Stimulated activated CD8-positive, alpha-beta memory T cell treated with anti-CD3 and anti-CD28 coated beads, Interleukin-15, amount 100 ng/mL, for 4 hours (primary cell): ENCODE measurements at regions not wholly inside any gene's neighbourhood (a gene's known extent, or its start where the extent isn't known, plus 50 kb on each side); places are given as distances from the start of the nearest gene placed in this dataset.
"Not testable (repeated sequence)": the region's sequence is repeated elsewhere in the genome, so short reads cannot be mapped to it uniquely, and the experiment has no call there.

Source experiments
- DNase-seq, 2 donors: peaks; one replicate each; pipeline ENCODE4 v3.0.0-alpha.2; 2020; ENCODE audit warnings: low read depth in 2 of 2

DNA sequence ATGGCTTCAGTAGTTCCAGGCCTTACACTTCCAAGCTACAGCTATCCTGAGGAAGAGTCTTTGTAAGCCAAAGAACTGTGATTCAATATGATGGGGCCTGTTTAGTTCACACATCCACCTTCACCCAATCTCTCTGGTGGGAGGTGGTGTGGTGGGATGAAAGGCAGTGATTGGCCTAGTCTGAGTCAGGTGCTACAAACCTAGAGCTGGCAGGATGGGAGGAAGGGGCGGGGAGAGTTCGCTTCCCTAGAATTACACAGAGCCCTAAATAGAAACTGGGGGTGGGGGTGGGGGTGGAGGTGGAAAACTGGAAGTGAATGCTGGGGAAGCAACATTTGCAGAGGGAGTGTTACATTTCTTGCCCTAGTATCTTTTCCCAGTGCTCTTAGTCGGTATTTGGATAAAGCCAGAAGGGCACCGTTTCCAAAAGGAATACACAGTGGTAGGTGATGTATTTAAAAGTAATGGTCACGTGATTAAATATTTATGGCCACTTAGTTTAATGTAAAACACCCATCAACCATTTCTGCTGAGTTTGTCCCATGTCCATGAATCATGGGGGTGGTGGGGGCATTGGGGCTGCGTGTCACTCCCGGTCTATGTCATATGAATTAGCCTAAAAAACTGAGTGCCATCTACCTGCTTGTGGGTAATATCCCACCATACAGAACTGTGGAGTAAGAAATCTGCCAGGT, 247.6 kb upstream of the PROK2 start:
- no peak for DNase-seq

GRCh38 chr3:72031581-72031980, 246.6 kb upstream of the PROK2 start:
- DNase-seq: no peak

- not testable (repeated sequence) for DNase-seq
Measured at GRCh38 chr3:72030296-72030695, 245.3 kb upstream of the PROK2 start.

DNA sequence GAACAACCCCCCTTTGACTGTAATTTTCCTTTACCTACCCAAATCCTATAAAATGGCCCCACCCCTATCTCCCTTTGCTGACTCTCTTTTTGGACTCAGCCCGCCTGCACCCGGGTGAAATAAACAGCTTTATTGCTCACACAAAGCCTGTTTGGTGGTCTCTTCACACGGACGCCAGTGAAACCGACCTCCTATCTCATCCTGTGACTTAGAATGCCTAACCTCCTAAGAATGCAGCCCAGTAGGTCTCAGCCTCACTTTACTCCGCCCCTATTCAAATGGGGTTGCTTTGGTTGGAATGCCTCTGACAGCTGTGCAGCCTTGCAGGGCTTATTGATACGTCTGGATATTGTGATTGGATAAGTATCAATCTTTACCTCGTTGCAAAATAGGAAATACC, 243.8 kb upstream of the PROK2 start:
- not testable (repeated sequence) for DNase-seq

DNA sequence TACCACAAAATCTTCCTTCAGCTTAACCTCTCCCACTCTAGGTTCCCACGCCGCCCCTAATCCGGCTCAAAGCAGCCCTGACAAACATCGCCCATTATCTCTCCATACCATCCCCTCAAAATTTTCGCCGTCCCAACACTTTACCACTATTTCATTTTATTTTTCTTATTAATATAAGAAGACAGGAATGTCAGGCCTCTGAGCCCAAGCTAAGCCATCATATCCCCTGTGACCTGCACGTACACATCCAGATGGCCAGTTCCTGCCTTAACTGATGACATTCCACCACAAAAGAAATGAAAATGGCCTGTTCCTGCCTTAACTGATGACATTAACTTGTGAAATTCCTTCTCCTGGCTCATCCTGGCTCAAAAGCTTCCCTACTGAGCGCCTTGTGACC, 243.4 kb upstream of the PROK2 start:
- DNase-seq: not testable (repeated sequence)

- DNase-seq: not testable (repeated sequence)
Measured at GRCh38 chr3:72027728-72028127, 242.8 kb upstream of the PROK2 start.

DNA sequence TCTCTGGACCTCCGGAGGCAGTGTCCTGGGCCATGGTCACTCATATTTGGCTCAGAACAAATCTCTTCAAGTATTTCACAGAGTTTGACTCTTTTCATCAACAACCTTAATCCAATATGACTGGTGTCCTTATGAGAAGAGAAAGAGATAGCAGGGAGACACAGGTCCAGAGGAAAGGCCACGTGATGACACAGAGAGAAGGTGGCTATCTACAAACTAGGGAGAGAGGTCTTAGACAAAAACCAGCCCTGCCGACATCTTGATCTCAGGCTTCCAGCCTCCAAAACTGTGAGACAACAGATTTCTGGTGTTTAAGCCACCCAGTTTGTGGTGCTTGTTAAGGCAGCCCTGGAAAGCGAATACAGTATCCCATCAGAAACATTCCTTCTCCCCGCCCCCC, 237.1 kb upstream of the PROK2 start:
- DNase-seq: no peak

DNA sequence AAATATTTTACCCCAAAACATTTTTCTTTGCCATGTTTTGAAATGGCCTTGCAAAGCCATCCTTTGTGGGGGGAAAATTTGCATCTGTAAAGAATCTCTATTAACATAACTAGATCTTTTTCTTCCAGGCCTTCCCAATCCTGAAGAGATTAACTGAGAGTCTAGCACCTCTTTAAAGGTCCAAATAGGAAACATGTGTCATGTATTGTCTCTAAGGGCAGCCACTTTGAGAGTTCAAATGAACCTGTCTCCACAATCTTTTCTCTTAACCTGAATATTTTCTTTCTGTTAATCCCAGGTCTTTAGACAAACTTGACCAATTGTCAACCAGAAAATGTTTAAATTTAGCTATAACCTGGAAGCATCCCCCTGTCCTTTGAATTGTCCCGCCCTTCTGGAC, 236.6 kb upstream of the PROK2 start:
- DNase-seq: no peak

DNA sequence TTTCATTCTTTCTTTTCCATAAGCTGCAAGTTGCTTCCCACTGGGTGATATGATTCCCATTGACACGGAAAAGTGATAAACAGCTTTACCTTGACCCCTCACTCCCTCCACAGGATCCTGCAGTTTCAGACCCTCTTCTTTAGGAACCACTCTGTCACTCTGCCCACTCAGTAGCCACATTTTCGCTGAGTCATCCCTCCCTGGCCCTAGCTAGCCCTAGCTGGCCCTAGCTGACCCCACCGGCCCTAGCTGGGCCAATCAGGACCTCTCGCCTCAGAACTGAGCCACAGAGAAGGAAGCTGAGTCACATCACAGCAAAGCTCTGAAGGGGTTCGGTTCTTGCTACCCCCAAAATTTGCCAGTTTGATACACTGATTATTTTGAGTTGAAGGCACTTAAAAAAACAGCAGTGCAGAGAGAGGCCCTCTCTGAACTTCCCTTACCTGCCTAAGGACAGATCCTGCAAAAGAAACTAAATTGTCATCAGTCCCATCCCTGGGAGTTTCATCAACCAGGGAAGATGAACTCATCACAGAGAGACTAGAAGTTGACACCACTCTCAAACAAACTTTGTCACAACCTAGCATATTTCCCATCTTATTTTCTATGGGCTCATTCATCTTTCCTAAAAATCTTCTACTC, 233.5 kb upstream of the PROK2 start:
- no peak for DNase-seq

DNA sequence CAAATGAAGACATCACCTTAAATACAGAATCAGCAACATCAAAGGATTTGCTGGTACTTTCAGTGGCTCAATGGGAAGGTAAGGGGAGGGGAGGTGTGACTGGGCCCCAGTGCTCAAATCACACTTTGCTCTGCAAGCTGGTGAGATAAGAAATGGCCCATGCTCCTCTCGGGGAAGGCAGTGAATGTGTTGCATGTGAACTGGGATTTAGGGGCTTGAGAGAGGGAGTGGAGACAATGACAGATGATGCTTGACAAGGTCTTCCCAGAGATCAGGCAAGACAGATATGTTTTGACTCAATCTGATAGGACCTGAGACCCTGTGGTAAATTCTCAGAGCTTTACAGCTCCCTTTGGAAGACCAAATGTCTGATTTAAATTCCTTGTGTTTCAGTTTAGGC, 233.0 kb upstream of the PROK2 start:
- DNase-seq: no peak

- DNase-seq: no peak
Measured at GRCh38 chr3:72017311-72017710, 232.4 kb upstream of the PROK2 start.

DNA sequence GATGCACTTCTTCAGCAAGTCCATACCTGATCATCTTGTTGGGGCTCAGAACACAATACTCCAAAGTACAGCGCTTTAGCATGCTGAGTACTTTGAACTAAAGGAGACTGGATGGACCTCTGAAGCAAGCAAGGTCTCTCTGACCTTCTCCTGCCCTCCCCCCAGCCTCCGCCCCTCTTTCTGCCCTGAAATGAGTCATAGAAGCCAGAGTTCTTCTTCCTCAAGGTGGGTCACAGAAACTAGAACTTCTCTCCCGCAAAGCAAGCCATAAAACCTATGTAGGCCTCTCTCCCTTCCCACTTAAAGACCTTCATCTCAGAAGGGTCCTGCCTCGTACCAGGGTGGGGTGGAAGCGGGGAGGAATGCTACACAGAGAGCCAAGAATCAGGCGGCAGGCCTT, 230.5 kb upstream of the PROK2 start:
- no peak for DNase-seq

GRCh38 chr3:72013084-72013483, 228.1 kb upstream of the PROK2 start:
- no peak for DNase-seq

DNA sequence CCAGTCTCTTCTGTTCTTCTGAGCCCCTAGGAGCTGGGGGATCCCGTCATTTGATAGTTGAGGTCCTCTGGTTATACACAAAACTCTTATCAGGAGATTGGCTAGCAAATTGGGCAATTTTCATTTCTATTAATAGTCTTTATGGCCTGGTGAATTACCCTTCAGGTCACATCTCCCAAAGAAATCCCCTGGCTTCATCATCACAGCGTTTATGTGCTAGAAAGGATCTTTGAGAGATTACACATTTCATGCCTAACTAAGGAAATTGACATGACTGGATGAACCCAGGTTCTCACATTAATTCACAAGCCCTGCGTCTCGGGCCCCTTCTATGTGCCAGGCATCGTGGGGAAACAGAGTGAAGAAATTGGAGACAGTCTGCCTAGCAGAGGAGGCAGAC, 227.4 kb upstream of the PROK2 start:
- DNase-seq: no peak

- no peak for DNase-seq
Measured at GRCh38 chr3:72011485-72011884, 226.5 kb upstream of the PROK2 start.

GRCh38 chr3:72009851-72010443, 225.0 kb upstream of the PROK2 start:
- DNase-seq: no peak

DNA sequence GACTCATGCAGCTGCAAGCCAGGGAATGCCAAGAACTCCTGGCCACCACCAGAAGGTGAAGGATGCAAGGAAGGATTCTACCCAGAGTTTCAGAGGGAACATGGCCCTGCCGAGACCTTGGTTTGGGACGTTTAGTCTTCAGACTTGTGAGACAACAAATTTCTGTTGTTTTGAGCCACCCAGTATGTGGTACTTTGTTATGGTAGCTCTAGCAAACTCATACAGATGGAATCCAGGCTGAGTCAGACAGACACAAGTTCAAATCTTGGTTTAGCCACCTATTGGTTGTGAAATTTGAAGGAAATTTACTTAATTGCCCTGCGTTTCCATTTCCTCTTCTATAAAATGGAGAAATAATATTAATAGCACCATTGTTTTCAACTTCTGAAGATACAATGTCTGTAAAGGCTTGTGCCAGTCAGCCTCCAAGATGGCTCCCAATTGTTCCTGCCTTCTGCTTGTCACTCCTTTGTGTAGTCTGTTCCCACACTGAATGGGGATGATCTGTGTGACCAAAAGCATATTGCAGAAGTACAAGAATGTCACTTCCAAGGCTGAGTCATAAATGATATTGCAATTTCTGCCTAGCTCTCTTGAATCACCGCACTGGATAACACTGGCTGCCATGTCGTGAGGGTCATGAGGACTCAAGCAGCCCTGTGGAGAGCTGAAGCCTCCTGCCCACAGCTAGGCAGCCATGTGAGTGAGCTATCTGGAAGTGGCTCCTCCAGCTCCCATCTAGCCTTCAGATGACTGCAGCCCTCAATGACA, 223.5 kb upstream of the PROK2 start:
- no peak for DNase-seq

DNA sequence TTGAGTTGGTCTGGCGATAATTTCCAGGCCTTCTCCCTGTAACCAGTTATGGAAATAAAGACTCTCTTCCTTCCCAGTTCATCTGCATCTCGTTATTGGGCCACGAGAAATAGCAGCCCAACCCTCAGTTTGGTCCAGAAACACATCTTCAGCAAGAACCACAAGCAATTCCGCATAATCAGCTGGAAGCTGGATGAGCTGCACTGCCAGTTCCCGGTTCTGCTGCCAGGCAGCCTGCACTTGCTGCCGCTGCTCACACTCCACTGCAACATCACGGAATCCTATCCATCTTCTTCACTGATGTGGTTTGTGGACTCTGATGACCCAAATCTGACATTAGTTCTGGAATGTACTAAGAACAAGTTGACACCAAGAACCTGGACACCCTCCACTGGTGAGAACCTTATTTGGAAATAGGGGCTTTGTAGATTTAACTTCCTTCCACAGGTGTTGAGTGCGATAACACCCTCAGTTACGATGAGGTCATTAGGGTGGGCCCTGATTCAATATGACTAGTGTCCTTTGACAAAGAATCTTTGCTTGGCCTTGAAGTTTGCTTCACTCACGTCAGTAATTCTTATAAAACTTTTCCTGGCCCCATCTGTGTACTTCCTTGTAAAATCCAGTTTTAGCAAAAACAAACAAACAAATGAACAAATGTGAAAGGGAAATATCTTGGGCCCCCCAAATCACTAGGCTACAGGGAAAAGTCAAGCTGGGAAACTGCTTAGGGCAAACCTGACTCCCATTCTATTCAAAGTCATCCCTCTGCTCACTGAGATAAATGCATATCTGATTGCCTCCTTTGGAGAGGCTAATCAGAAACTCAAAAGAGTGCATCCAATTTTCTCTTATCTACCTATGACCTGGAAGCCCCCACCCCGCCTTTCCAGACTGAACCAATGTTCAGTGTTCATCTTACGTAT, 221.9 kb upstream of the PROK2 start:
- DNase-seq: no peak

GRCh38 chr3:72004749-72005292, 219.9 kb upstream of the PROK2 start:
- DNase-seq: no peak

DNA sequence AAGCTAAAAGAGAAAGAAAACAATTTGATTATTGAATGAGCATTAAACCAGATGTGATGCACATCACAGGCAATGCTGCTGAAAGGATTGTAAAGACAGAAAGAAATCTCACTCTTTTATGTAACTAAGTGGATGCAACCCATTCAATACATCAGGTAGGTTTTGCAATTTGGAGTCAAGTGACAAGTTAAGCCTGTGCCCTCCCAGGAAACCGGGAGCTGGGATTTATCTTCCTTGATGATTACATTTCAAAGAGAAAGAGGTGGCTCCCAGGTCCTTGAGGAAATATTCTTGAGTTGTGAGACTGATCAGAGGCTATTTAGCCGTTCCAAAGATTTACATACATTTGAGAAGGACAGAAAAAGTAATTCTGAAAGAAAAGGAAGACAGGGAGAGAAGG, 219.0 kb upstream of the PROK2 start:
- no peak for DNase-seq

- no peak for DNase-seq
Measured at GRCh38 chr3:72001758-72002157, 216.8 kb upstream of the PROK2 start.
